ENCODE measurements at regions not wholly inside any gene's neighbourhood (a gene's known extent, or its start where the extent isn't known, plus 50 kb on each side); places are given as distances from the start of the nearest gene placed in this dataset.

DNA sequence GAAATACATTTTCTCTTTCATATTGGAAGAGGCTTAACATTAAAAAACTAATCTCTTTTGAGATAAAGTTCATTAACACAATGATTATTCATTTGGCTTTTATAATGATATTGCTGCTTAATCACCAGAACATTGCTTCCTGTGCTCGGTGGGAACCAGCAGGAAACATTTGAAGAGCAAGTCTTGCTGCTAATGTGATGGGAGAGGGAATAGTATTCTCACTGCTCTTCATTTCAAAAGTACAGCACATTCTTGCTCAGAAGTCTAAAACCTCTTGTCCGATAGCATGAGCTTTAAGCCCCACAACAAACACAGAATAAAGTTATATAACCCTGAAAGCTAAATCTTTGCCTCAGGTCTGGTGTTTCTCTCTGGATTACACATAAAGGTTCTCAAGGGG is 190.8 kb upstream of the CNTN4 start:
- TF ChIP-seq CTCF (IDR thresholded peaks at IDR 0.05) (no peak), POLR2A (IDR thresholded peaks at IDR 0.05) (no peak)

Measured in adrenal gland (tissue), 5 donors.